ENCODE measurements at regions not wholly inside any gene's neighbourhood (a gene's known extent, or its start where the extent isn't known, plus 50 kb on each side); places are given as distances from the start of the nearest gene placed in this dataset.
A peak's percentile ranks its signal among the peaks of the same experiment; 100 is the strongest.
"Not testable (repeated sequence)": the region's sequence is repeated elsewhere in the genome, so short reads cannot be mapped to it uniquely, and the experiment has no call there.

GRCh38 chr1:105386489-105386888 lies 1636.8 kb downstream of the AMY1C start:
- no peak for DNase-seq (ENCODE audit: low spot score)

- no peak for DNase-seq (ENCODE audit: low spot score)
Measured at GRCh38 chr1:105396001-105396400, 1646.3 kb downstream of the AMY1C start.

DNA sequence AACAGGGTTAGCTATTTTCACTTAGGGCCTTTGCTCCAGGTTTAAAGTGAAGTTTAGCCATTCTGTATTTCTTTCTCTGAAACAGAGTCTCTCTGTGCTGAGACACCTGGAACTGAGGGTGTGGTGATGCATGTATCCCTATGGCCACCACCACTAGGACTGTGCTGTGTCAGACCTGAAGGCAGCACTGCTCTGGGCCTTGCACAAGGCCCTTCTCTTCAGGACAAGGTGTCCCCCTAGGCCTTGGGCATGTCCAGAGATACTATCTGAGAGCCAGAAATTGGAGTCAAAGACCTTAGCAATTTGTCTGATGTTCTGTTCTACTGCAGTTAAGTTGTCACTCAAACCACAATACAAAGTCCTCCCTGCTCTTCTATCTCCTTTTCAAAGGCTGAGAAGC lies 1649.2 kb downstream of the AMY1C start:
- no peak for DNase-seq (ENCODE audit: low spot score)

GRCh38 chr1:105399716-105400115 lies 1650.0 kb downstream of the AMY1C start:
- no peak for DNase-seq (ENCODE audit: low spot score)

GRCh38 chr1:105416261-105416660 lies 1640.2 kb upstream of the PRMT6 start:
- DNase-seq (ENCODE audit: low spot score), result no peak

- DNase-seq (ENCODE audit: low spot score), result no peak
Measured at GRCh38 chr1:105419030-105419429, 1637.4 kb upstream of the PRMT6 start.

GRCh38 chr1:105427543-105427942 lies 1628.9 kb upstream of the PRMT6 start:
- DNase-seq (ENCODE audit: low spot score), result no peak

- DNase-seq (ENCODE audit: low spot score), result no peak
Measured at GRCh38 chr1:105436589-105437259, 1619.8 kb upstream of the PRMT6 start.

GRCh38 chr1:105437847-105438246 lies 1618.6 kb upstream of the PRMT6 start:
- no peak for DNase-seq (ENCODE audit: low spot score)

- no peak for DNase-seq (ENCODE audit: low spot score)
Measured at GRCh38 chr1:105442901-105443300, 1613.6 kb upstream of the PRMT6 start.

DNA sequence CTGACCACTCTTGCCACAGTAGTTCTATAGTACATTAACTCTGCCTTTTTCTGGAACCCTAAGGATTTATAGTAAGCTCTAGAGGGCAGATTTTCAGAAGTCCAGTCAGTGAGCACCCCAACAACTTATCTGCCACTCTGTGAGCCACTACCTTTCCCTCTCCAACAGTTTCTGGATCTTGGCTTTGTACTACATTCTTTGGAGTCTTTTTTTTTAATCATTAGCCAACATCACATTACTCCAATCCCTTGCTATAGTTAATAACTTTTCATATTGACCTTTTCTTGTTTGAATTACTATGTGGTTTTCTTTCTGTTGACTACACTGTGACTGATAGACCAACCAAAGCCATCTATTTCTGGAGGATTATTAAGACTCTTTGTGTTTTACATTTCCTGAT lies 1596.7 kb upstream of the PRMT6 start:
- no peak for DNase-seq (ENCODE audit: low spot score)

DNA sequence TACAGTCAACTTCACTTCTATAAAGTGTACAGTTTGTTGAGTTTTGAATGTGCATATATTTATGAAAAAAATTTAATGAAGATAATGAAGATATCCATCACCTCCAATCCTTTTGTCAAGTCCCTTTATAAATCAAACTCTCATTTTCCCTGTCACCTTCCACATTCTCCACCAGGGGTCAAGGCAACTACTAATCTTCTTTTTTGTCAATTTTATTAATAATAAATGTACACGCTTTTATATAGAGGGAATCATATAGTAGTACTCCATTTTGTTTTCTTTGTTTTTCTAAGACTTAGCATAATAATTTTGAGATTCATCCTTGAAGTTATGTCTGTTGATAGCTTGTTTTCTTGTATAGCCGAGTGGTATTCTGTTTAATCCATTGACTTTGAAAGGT lies 1594.2 kb upstream of the PRMT6 start:
- no peak for DNase-seq (ENCODE audit: low spot score)

- DNase-seq (ENCODE audit: low spot score), result no peak
Measured at GRCh38 chr1:105467549-105467948, 1588.9 kb upstream of the PRMT6 start.

DNA sequence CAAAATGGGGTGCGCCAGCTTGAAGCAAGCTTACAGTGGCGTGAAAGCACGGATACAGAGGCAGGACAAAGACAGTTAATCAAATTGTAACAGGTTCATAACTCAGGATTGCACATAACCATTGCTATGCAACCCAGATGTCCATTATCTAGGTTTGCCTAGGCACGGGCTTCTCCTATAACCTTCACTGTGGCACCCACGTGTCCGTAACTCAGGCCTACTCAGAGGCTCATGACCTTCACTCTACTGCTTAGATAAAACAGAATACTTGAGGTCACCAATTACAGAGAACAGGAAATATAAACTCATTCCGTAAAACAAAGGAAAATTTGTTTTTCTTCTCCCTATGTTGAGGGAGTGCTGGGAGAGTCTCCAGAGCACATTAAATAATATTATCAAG lies 1585.9 kb upstream of the PRMT6 start:
- not testable (repeated sequence) for DNase-seq (ENCODE audit: low spot score)

DNA sequence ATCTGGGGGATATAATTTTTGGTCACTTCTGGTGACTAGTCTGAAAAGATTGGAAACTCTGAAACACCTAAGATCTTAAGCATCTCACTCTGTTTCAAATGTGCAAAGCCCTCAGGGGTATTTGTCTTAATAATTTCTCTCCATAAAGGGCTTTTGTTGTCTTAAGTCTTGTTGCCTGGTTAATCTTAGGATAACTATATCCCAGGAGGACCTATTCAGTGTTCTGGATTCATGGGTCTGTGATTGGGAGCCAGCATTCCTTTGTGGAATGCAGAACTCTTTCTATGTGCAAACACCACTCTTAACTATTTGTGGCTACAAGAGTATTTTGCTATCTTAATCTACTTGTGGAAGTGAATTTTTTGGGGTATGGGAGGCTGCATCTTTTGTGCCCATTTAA lies 1573.0 kb upstream of the PRMT6 start:
- DNase-seq (ENCODE audit: low spot score), result no peak

GRCh38 chr1:105485207-105485606 lies 1571.3 kb upstream of the PRMT6 start:
- DNase-seq (ENCODE audit: low spot score), result no peak

GRCh38 chr1:105492921-105493320 lies 1563.6 kb upstream of the PRMT6 start:
- no peak for DNase-seq (ENCODE audit: low spot score)

DNA sequence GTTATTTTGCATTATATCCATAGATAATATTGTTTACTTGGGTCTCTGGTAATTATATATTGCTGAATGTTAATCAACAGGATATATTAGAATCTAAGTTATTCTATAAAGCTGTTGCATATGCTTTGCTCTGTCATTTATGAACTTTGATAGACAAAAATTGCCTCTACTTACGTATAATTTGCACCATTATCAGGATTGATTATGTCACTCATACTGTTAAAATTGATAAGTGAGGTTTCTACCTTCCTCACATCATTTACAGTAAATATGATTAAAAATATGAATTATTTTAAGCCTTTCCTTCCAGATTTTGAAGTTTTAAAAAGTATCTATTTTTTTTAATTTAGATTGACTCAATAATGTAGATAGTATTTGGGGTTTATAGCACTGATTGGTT lies 1540.4 kb upstream of the PRMT6 start:
- no peak for DNase-seq (ENCODE audit: low spot score)

DNA sequence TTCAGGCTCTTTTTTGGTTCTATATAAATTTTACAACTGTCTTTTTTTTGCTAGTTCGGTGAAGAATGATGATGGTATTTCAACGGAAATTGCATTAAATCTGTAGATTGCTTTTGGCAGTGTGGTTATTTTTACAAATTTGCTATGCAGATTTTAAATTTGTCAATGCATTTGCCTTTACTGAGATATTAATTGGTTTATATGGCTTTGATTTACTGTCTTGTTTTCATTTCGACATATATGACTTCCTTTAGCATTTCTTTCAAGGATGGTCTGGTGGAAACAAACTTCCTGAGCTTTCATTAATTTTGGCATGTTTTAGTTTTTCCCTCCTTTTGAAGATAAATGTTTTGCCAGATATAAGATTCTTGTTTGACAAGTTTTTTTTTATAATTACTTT lies 1522.5 kb upstream of the PRMT6 start:
- no peak for DNase-seq (ENCODE audit: low spot score)

- no peak for DNase-seq (ENCODE audit: low spot score)
Measured at GRCh38 chr1:105544475-105544874, 1512.0 kb upstream of the PRMT6 start.

GRCh38 chr1:105556266-105556665 lies 1500.2 kb upstream of the PRMT6 start:
- DNase-seq (ENCODE audit: low spot score), result no peak

DNA sequence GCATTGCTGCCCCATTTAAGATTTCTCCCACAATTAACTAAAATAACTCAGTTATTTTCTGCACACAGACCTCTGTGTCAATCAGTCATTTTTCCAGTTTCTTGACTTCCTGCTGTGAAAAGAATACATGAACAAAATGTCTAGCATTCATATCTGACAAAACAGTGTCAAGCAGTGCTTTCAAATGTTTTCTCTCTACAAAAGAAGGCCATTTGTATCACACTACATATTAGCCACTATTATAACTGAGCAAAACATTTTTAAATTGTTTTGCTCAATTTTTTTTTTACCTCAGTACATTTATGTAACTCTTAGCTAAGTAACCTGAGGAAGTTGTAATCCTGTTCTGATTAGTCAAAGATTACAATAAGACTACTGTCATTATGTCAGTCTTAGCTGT lies 1498.5 kb upstream of the PRMT6 start:
- peak; percentile 1 for DNase-seq (ENCODE audit: low spot score)

DNA sequence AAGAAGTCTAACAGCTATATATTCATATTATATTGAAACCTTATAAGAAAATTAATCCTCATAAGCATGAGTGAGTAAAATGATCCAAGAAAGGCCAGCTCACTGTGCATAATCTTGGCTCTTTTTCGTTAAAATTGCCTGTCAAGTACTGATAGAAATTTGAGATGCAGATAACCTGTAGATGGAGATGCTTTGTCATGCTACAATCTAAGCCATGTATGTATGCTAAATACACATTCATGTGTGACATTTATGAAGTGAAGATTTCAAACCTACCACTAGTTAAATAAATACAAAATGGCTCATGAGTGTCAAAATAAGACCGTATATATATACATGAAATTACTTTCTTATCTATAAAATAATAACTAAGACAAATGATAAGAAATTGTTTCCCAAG lies 1491.5 kb upstream of the PRMT6 start:
- DNase-seq (ENCODE audit: low spot score), result no peak

- DNase-seq (ENCODE audit: low spot score), result no peak
Measured at GRCh38 chr1:105585791-105586190, 1470.7 kb upstream of the PRMT6 start.

DNA sequence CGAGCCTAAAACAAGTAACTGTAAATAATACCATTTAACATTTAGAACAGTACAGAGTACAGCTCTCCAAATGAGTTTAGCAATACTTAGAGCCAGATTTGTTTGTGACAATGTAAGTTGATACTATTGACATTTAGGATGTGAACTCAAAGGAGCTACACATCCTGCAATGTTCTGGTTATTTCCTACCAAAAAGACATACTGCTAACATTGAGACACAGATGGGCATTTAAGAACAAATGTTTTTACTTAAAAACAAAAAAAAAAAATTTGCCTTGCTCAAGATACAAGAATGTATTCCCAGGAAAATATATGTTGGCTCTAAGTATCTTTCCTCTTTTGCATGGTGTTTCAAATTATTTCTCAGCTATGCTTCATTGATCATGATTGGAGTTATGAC lies 1464.8 kb upstream of the PRMT6 start:
- no peak for DNase-seq (ENCODE audit: low spot score)
